Effector memory CD8-positive, alpha-beta T cell (primary cell): ENCODE measurements at regions not wholly inside any gene's neighbourhood (a gene's known extent, or its start where the extent isn't known, plus 50 kb on each side); places are given as distances from the start of the nearest gene placed in this dataset.

ENCODE experiments used
- ATAC-seq: fragments of 150-1000 bp; cut with Tn5 transposase; replicated peaks from 2 replicates; pipeline ENCODE4 v1.10.0; 2021; ENCODE audit warnings: mild to moderate bottlenecking, moderate library complexity
- DNase-seq, 3 experiments: peaks; one replicate each; pipeline ENCODE4 v3.0.0; 2021
- H3K27ac Mint-ChIP-seq, 2 donors: one replicate each; pipeline ENCODE4 v1.8.0; 2022; ENCODE audit warnings: mild to moderate bottlenecking in 2 of 2, mixed read lengths in 2 of 2, moderate library complexity in 2 of 2
- H3K27me3 Mint-ChIP-seq, 2 donors: one replicate each; pipeline ENCODE4 v1.8.0; 2022; ENCODE audit warnings: mixed read lengths in 2 of 2
- H3K36me3 Mint-ChIP-seq: one replicate; pipeline ENCODE4 v1.8.0; 2022; ENCODE audit warnings: mild to moderate bottlenecking, moderate library complexity, mixed read lengths; ENCODE audit not compliant: insufficient read depth
- H3K4me1 Mint-ChIP-seq, 2 donors: one replicate each; pipeline ENCODE4 v1.8.0; 2022; ENCODE audit warnings: low read depth in 2 of 2, mixed read lengths in 2 of 2
- H3K4me3 Mint-ChIP-seq, 2 donors: one replicate each; pipeline ENCODE4 v1.8.0; 2022; ENCODE audit warnings: mild to moderate bottlenecking in 2 of 2, mixed read lengths in 2 of 2, moderate library complexity in 2 of 2
- H3K9me3 Mint-ChIP-seq, 2 donors: one replicate each; pipeline ENCODE4 v1.8.0; 2022; ENCODE audit warnings: mixed read lengths in 2 of 2

- Mint-ChIP-seq H3K27me3 (peaks cover 0 to 16% of the 10 kb centered on the region in 2 donors), H3K36me3 (no peaks in the 10 kb centered on the region), H3K9me3 (no peaks in the 10 kb centered on the region), H3K4me3 (no peak overlapping the region), H3K27ac (no peak overlapping the region), H3K4me1 (no peaks in the 10 kb centered on the region)
- DNase-seq = no peak
- ATAC-seq = no peak
Observed at GRCh38 chr16:52861614-52862022, 191.1 kb downstream of the CHD9NB start.

- H3K27ac Mint-ChIP-seq = no peak overlapping the region
- peaks cover 0 to 16% of the 10 kb centered on the region in 2 donors for H3K27me3 Mint-ChIP-seq
- DNase-seq = no peak
- H3K4me1 Mint-ChIP-seq = no peaks in the 10 kb centered on the region
- ATAC-seq = no peak
- H3K36me3 Mint-ChIP-seq = no peaks in the 10 kb centered on the region
- H3K4me3 Mint-ChIP-seq = no peak overlapping the region
- peaks cover 1 to 5% of the 10 kb centered on the region in 2 donors for H3K9me3 Mint-ChIP-seq
Observed at GRCh38 chr16:52855463-52855862, 197.2 kb downstream of the CHD9NB start.

DNA sequence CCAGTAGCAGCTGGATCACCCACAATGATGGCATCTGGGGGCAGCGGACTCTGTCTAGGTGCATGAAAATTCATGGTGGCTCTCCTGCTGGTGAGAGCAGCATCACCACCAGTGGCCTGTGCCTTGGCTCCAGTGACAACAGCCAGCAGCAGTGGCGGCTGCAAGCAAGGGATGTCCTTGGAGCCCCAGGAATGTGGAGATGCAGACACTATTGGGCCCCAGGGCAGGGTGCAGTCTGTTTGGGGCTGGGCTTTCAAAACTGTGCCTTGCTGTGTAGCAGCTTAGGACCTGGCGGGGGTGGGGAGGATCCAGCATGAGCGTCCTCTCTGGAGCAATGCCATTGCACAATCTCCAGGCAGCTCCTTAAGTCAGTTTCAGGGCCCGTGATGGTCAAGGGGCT, 199.7 kb downstream of the CHD9NB start:
- Mint-ChIP-seq H3K27ac (no peak overlapping the region), H3K4me1 (no peaks in the 10 kb centered on the region), H3K36me3 (no peaks in the 10 kb centered on the region), H3K27me3 (peaks cover 0 to 12% of the 10 kb centered on the region in 2 donors), H3K9me3 (peaks cover 1 to 13% of the 10 kb centered on the region in 2 donors), H3K4me3 (no peak overlapping the region)
- no peak for ATAC-seq
- DNase-seq = no peak

GRCh38 chr16:52851211-52851740, 201.4 kb downstream of the CHD9NB start:
- ATAC-seq (no peak), DNase-seq (no peak)
- Mint-ChIP-seq H3K9me3 (peaks cover 3 to 13% of the 10 kb centered on the region in 2 donors), H3K4me1 (no peaks in the 10 kb centered on the region), H3K27ac (no peak overlapping the region), H3K36me3 (no peaks in the 10 kb centered on the region), H3K27me3 (no peaks in the 10 kb centered on the region), H3K4me3 (no peak overlapping the region)

DNA sequence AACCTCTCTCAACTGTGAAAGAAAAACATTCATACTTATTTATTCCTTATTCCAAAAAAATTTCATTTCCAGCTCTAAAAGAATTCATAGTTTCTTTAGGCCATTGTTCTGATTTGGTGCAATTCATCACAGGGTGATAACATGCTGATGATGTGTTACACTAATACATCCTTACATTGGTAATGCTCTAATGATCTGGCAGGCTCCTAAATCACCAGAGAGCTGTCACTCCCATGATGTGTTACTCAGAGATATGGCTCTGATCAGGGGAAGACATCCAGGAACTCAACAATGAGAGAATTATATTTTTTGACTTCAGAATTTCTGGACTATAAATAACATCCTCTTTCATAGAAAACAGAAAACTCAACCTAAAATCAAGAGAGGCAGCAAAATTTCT, 209.3 kb downstream of the CHD9NB start:
- DNase-seq (no peak), ATAC-seq (no peak)
- Mint-ChIP-seq H3K27me3 (peaks cover 0 to 6% of the 10 kb centered on the region in 2 donors), H3K36me3 (no peaks in the 10 kb centered on the region), H3K4me1 (no peaks in the 10 kb centered on the region), H3K9me3 (peaks cover 0 to 3% of the 10 kb centered on the region in 2 donors), H3K27ac (no peak overlapping the region), H3K4me3 (no peak overlapping the region)

GRCh38 chr16:52837251-52837650, 215.4 kb downstream of the CHD9NB start:
- H3K27ac Mint-ChIP-seq = no peak overlapping the region
- no peak for DNase-seq
- H3K36me3 Mint-ChIP-seq = no peaks in the 10 kb centered on the region
- H3K27me3 Mint-ChIP-seq = peaks cover 0 to 6% of the 10 kb centered on the region in 2 donors
- no peak overlapping the region for H3K4me3 Mint-ChIP-seq
- no peaks in the 10 kb centered on the region for H3K4me1 Mint-ChIP-seq
- no peaks in the 10 kb centered on the region for H3K9me3 Mint-ChIP-seq
- no peak for ATAC-seq

DNA sequence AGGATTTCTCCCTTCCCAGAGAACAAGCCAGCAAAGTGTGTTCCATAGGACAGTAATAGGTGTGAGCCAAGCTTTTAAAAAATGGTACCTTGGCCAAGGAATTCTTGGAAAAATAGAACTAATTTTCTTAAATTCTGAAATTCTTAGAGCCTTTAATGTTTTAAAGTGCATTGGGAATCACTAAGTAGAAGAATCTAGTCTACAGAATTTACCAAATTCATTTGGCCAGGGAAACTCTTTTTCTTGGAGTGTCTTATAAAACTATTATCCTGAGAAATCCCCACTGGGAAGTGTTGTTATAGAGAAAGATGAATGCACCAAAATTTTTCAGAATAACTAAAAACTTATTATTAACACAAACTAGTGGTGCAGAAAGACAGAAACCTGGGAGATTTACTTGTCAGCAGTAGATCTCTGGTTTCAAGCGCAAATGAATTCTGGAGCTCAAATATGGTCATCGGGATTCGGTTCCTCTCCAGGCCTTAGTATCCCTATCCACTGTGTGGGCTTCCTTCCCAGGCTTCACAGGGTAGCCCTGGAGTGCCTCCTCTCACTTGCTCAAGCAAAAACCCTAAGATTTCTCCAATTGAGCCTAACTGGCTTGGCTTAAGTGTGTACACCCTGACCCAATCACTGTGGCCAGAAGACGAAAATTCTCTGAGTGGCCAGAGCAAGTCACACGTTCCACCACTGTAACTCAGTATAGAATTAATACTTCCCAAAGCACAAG, 217.8 kb downstream of the CHD9NB start:
- no peaks in the 10 kb centered on the region for H3K36me3 Mint-ChIP-seq
- DNase-seq (no peak), ATAC-seq (no peak)
- H3K27ac Mint-ChIP-seq = no peak overlapping the region
- H3K9me3 Mint-ChIP-seq = no peaks in the 10 kb centered on the region
- H3K27me3 Mint-ChIP-seq = no peaks in the 10 kb centered on the region
- H3K4me3 Mint-ChIP-seq = no peak overlapping the region
- H3K4me1 Mint-ChIP-seq = no peaks in the 10 kb centered on the region

DNA sequence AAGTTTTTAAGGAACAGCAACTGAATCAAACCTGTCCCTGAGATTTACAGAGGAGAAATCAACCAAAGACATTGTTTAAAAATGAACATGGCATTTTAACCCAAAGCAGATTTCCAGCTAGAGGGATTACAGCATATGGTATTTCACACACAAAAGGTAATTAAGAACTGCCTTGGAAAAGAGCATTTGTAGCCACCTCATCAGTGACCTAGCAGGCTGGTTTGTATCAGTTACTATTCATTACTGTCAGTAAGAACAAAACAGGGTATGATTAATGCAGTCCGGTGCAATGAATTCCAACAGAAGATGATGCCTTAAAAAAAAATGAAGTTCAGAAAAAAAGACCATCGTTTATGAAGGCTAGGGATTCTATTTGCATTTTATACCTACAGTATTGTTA, 219.9 kb downstream of the CHD9NB start:
- no peaks in the 10 kb centered on the region for H3K4me1 Mint-ChIP-seq

GRCh38 chr16:52827456-52827855, 225.2 kb downstream of the CHD9NB start:
- Mint-ChIP-seq H3K9me3 (peaks cover 3 to 7% of the 10 kb centered on the region in 2 donors), H3K4me3 (no peak overlapping the region), H3K36me3 (no peaks in the 10 kb centered on the region), H3K4me1 (no peaks in the 10 kb centered on the region), H3K27ac (no peak overlapping the region), H3K27me3 (no peaks in the 10 kb centered on the region)
- DNase-seq = no peak
- no peak for ATAC-seq

More for the DNA sequence above, 219.9 kb downstream of the CHD9NB start:
- Mint-ChIP-seq H3K9me3 (no peaks in the 10 kb centered on the region), H3K27ac (no peak overlapping the region), H3K4me3 (no peak overlapping the region), H3K27me3 (no peaks in the 10 kb centered on the region), H3K36me3 (no peaks in the 10 kb centered on the region)
- ATAC-seq (no peak), DNase-seq (no peak)

DNA sequence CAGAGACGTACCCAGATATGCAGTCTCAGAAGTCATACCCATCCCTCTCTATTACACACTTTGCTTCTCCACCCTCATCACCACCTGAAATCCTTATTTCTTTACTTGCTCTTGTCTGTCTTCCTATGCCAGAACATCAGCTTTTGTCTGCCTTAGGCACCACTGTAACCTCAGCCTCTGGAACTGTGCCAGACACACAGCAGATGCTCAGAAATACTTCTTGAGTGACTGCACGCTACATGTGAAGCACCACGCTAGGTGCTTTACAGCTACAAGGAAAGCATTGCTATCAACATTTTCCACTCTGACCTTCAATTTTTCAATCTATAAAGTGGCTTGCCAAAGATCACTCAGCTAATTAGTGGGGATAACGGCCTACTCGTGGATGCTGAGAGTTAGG, 226.8 kb downstream of the CHD9NB start:
- ATAC-seq (no peak), DNase-seq (no peak)
- H3K27me3 Mint-ChIP-seq = peaks cover 0 to 5% of the 10 kb centered on the region in 2 donors
- H3K27ac Mint-ChIP-seq = no peak overlapping the region
- H3K36me3 Mint-ChIP-seq = no peaks in the 10 kb centered on the region
- no peak overlapping the region for H3K4me3 Mint-ChIP-seq
- H3K9me3 Mint-ChIP-seq = peaks cover 3 to 7% of the 10 kb centered on the region in 2 donors
- no peaks in the 10 kb centered on the region for H3K4me1 Mint-ChIP-seq

- Mint-ChIP-seq H3K9me3 (no peaks in the 10 kb centered on the region), H3K4me1 (no peaks in the 10 kb centered on the region), H3K27me3 (peaks cover 0 to 9% of the 10 kb centered on the region in 2 donors), H3K4me3 (no peak overlapping the region), H3K27ac (no peak overlapping the region), H3K36me3 (no peaks in the 10 kb centered on the region)
- ATAC-seq = no peak
- no peak for DNase-seq
Observed at GRCh38 chr16:52819808-52820207, 232.9 kb downstream of the CHD9NB start.

GRCh38 chr16:52819405-52819804, 233.3 kb downstream of the CHD9NB start:
- no peaks in the 10 kb centered on the region for H3K9me3 Mint-ChIP-seq
- no peaks in the 10 kb centered on the region for H3K4me1 Mint-ChIP-seq
- H3K27ac Mint-ChIP-seq = no peak overlapping the region
- H3K4me3 Mint-ChIP-seq = no peak overlapping the region
- no peak for ATAC-seq
- DNase-seq = no peak
- no peaks in the 10 kb centered on the region for H3K36me3 Mint-ChIP-seq
- H3K27me3 Mint-ChIP-seq = peaks cover 0 to 9% of the 10 kb centered on the region in 2 donors

- no peak for DNase-seq
- Mint-ChIP-seq H3K36me3 (no peaks in the 10 kb centered on the region), H3K27me3 (peaks cover 0 to 9% of the 10 kb centered on the region in 2 donors), H3K4me3 (no peak overlapping the region), H3K27ac (no peak overlapping the region), H3K4me1 (no peaks in the 10 kb centered on the region), H3K9me3 (peaks cover under 1% of the 10 kb centered on the region in 2 donors)
- no peak for ATAC-seq
Observed at GRCh38 chr16:52817696-52818095, 235.0 kb downstream of the CHD9NB start.

DNA sequence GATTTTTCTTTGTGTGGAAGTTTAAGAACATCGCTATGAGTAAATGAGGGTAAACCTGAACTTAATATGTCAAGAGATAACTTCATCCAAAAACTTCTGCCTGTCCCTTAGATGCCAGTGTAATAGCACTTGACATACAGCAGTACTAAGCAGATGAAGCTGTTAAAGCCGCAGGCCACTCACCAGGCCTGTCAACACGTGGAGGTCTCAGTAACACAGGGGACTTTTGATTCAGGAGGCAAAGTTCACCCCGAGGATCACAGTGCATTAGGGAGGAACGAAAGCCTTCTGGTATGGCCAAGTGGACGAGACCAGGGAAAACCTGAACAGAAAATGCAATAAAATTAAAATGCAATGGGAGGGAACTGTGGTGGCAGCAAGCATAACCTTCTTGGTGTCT, 235.7 kb downstream of the CHD9NB start:
- no peak for ATAC-seq
- no peak for DNase-seq
- no peak overlapping the region for H3K27ac Mint-ChIP-seq
- no peaks in the 10 kb centered on the region for H3K4me1 Mint-ChIP-seq
- no peaks in the 10 kb centered on the region for H3K36me3 Mint-ChIP-seq
- peaks cover 0 to 9% of the 10 kb centered on the region in 2 donors for H3K27me3 Mint-ChIP-seq
- no peak overlapping the region for H3K4me3 Mint-ChIP-seq
- peaks cover 2 to 6% of the 10 kb centered on the region in 2 donors for H3K9me3 Mint-ChIP-seq
